MM.1S (cell line): ENCODE measurements at regions not wholly inside any gene's neighbourhood (a gene's known extent, or its start where the extent isn't known, plus 50 kb on each side); places are given as distances from the start of the nearest gene placed in this dataset.
"Not testable (repeated sequence)": the region's sequence is repeated elsewhere in the genome, so short reads cannot be mapped to it uniquely, and the experiment has no call there.

Experiments
- DNase-seq: peaks from one replicate; pipeline ENCODE4 v3.0.0-alpha.2; 2015
- H2AFZ ChIP-seq: fragments of 300-600 bp; sonication (generic); 2 replicates; pipeline ENCODE4 v1.6.0; 2016; ENCODE audit warnings: antibody characterized with exemption, low read length
- H3F3A ChIP-seq: fragments of 300-600 bp; sonication (generic); 2 replicates; pipeline ENCODE4 v1.6.1; 2016; ENCODE audit warnings: mild to moderate bottlenecking, antibody characterized with exemption, low read length, moderate library complexity, mixed read lengths; ENCODE audit not compliant: insufficient read depth
- H3K27ac ChIP-seq: fragments of 300-600 bp; sonication (generic); 2 replicates; pipeline ENCODE4 v1.5.1; 2016; ENCODE audit warnings: mild to moderate bottlenecking, low read length
- H3K27me3 ChIP-seq: fragments of 300-600 bp; sonication (generic); replicated peaks from 2 replicates; pipeline ENCODE4 v1.6.0; 2016; ENCODE audit warnings: low read length; ENCODE audit not compliant: insufficient read depth
- H3K36me3 ChIP-seq: fragments of 300-600 bp; sonication (generic); replicated peaks from 2 replicates; pipeline ENCODE4 v1.6.1; 2016; ENCODE audit warnings: mild to moderate bottlenecking, low read length, mixed read lengths; ENCODE audit not compliant: insufficient read depth
- H3K4me1 ChIP-seq: fragments of 300-600 bp; sonication (generic); 2 replicates; pipeline ENCODE4 v1.6.1; 2016; ENCODE audit warnings: low read length, mixed read lengths
- H3K4me2 ChIP-seq: fragments of 300-600 bp; sonication (generic); 2 replicates; pipeline ENCODE4 v1.6.0; 2016; ENCODE audit warnings: low read depth, low read length
- H3K4me3 ChIP-seq: fragments of 300-600 bp; sonication (generic); 2 replicates; pipeline ENCODE4 v1.5.1; 2016; ENCODE audit warnings: low read length, mixed read lengths
- H3K79me2 ChIP-seq: fragments of 300-600 bp; sonication (generic); 2 replicates; pipeline ENCODE4 v1.6.1; 2016; ENCODE audit warnings: mixed run types, low read length, mixed read lengths
- H3K9ac ChIP-seq: fragments of 300-600 bp; sonication (generic); 2 replicates; pipeline ENCODE4 v1.6.1; 2016; ENCODE audit warnings: low read length, mixed read lengths
- H3K9me2 ChIP-seq: fragments of 300-600 bp; sonication (generic); replicated peaks from 2 replicates; pipeline ENCODE4 v1.6.1; 2016; ENCODE audit warnings: mild to moderate bottlenecking, low read length, mixed read lengths; ENCODE audit not compliant: insufficient read depth
- H3K9me3 ChIP-seq: fragments of 300-600 bp; sonication (generic); replicated peaks from 2 replicates; pipeline ENCODE4 v1.6.1; 2016; ENCODE audit warnings: mild to moderate bottlenecking, low read length, mixed read lengths; ENCODE audit not compliant: insufficient read depth
- H4K20me1 ChIP-seq: fragments of 300-600 bp; sonication (generic); 2 replicates; pipeline ENCODE4 v1.6.1; 2016; ENCODE audit warnings: mild to moderate bottlenecking, low read length, moderate library complexity, mixed read lengths; ENCODE audit not compliant: insufficient read depth
- EZH2 ChIP-seq: fragments of 300-600 bp; sonication (generic); optimal IDR thresholded peaks from 2 replicates; pipeline ENCODE3; 2017; ENCODE audit warnings: low read depth, mild to moderate bottlenecking, antibody characterized with exemption, low read length, mixed read lengths
- EZH2phosphoT487 ChIP-seq: fragments of 300-600 bp; sonication (generic); IDR thresholded peaks from 2 replicates; pipeline ENCODE4 v1.6.1; 2018; ENCODE audit warnings: antibody characterized with exemption, low read length
- TF ChIP-seq, protein P1 (sequence below): fragments of 300-600 bp; sonication (generic); IDR thresholded peaks from 2 replicates; pipeline ENCODE4 v1.5.1; 2016; ENCODE audit warnings: antibody characterized with exemption, low read length, mixed read lengths

GRCh38 chr5:79924936-79925893 lies 65.8 kb downstream of the MTX3 start:
- no peaks in the 10 kb centered on the region for H3K4me1 ChIP-seq
- H3K79me2 ChIP-seq, result no peaks in the 10 kb centered on the region
- no peaks in the 10 kb centered on the region for H3K9me2 ChIP-seq
- no peaks in the 10 kb centered on the region for H3K9me3 ChIP-seq
- H2AFZ ChIP-seq, result no peak overlapping the region
- H3K27me3 ChIP-seq, result no peaks in the 10 kb centered on the region
- no peak overlapping the region for H3K4me3 ChIP-seq
- H3K27ac ChIP-seq, result no peak overlapping the region
- H3K4me2 ChIP-seq, result no peak overlapping the region
- H3F3A ChIP-seq, result no peaks in the 10 kb centered on the region
- DNase-seq, result peak; percentile 17
- no peak for TF ChIP-seq EZH2phosphoT487
- TF ChIP-seq, protein P1, sequence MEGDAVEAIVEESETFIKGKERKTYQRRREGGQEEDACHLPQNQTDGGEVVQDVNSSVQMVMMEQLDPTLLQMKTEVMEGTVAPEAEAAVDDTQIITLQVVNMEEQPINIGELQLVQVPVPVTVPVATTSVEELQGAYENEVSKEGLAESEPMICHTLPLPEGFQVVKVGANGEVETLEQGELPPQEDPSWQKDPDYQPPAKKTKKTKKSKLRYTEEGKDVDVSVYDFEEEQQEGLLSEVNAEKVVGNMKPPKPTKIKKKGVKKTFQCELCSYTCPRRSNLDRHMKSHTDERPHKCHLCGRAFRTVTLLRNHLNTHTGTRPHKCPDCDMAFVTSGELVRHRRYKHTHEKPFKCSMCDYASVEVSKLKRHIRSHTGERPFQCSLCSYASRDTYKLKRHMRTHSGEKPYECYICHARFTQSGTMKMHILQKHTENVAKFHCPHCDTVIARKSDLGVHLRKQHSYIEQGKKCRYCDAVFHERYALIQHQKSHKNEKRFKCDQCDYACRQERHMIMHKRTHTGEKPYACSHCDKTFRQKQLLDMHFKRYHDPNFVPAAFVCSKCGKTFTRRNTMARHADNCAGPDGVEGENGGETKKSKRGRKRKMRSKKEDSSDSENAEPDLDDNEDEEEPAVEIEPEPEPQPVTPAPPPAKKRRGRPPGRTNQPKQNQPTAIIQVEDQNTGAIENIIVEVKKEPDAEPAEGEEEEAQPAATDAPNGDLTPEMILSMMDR, result peak; percentile 38
- no peaks in the 10 kb centered on the region for H3K36me3 ChIP-seq
- no peaks in the 10 kb centered on the region for H4K20me1 ChIP-seq
- no peak overlapping the region for H3K9ac ChIP-seq

GRCh38 chr5:79923431-79923830 lies 67.6 kb downstream of the MTX3 start:
- Histone ChIP-seq H3F3A (no peaks in the 10 kb centered on the region), H3K27ac (no peak overlapping the region), H3K36me3 (no peaks in the 10 kb centered on the region), H3K4me1 (no peaks in the 10 kb centered on the region), H3K27me3 (no peaks in the 10 kb centered on the region), H2AFZ (no peak overlapping the region), H3K9ac (no peak overlapping the region), H3K4me2 (no peak overlapping the region), H4K20me1 (no peaks in the 10 kb centered on the region), H3K9me2 (no peaks in the 10 kb centered on the region), H3K4me3 (no peak overlapping the region), H3K9me3 (no peaks in the 10 kb centered on the region), H3K79me2 (no peaks in the 10 kb centered on the region)
- TF ChIP-seq EZH2phosphoT487, result no peak
- no peak for DNase-seq

- H3K4me3 ChIP-seq, result no peak overlapping the region
- TF ChIP-seq EZH2phosphoT487 (no peak), EZH2 (no peak)
- TF ChIP-seq, protein P1, result no peak
- no peaks in the 10 kb centered on the region for H4K20me1 ChIP-seq
- no peak overlapping the region for H2AFZ ChIP-seq
- no peak for DNase-seq
- no peaks in the 10 kb centered on the region for H3K79me2 ChIP-seq
- H3K4me2 ChIP-seq, result no peak overlapping the region
- no peaks in the 10 kb centered on the region for H3K36me3 ChIP-seq
- H3K27ac ChIP-seq, result no peak overlapping the region
- no peaks in the 10 kb centered on the region for H3K9me2 ChIP-seq
- H3K9me3 ChIP-seq, result no peaks in the 10 kb centered on the region
- H3K9ac ChIP-seq, result no peak overlapping the region
- no peaks in the 10 kb centered on the region for H3K27me3 ChIP-seq
- no peaks in the 10 kb centered on the region for H3K4me1 ChIP-seq
- no peaks in the 10 kb centered on the region for H3F3A ChIP-seq
Measured at GRCh38 chr5:79922626-79923025, 68.4 kb downstream of the MTX3 start.

GRCh38 chr5:79907452-79907851 lies 83.6 kb downstream of the MTX3 start:
- not testable (repeated sequence) for H4K20me1 ChIP-seq, H3F3A ChIP-seq, H3K27ac ChIP-seq, H3K9ac ChIP-seq, H3K4me3 ChIP-seq, H3K27me3 ChIP-seq, H3K4me2 ChIP-seq, H3K9me3 ChIP-seq, H3K9me2 ChIP-seq, H3K36me3 ChIP-seq, H3K4me1 ChIP-seq, DNase-seq, H3K79me2 ChIP-seq, H2AFZ ChIP-seq

DNA sequence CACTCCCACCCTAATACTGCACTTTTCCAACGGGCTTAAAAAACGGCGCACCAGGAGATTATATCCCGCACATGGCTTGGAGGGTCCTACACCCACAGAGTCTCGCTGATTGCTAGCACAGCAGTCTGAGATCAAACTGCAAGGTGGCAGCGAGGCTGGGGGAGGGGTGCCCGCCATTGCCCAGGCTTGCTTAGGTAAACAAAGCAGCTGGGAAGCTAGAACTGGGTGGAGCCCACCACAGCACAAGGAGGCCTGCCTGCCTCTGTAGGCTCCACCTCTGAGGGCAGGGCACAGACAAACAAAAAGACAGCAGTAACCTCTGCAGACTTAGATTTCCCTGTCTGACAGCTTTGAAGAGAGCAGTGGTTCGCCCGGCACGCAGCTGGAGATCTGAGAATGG lies 88.5 kb downstream of the MTX3 start:
- not testable (repeated sequence) for H3K79me2 ChIP-seq, H4K20me1 ChIP-seq, H2AFZ ChIP-seq, H3F3A ChIP-seq, H3K9me3 ChIP-seq, H3K4me1 ChIP-seq, H3K4me3 ChIP-seq, H3K4me2 ChIP-seq, H3K36me3 ChIP-seq, H3K9me2 ChIP-seq, DNase-seq, H3K9ac ChIP-seq, H3K27me3 ChIP-seq, H3K27ac ChIP-seq
